HG03103 (cell line): ENCODE measurements at regions not wholly inside any gene's neighbourhood (a gene's known extent, or its start where the extent isn't known, plus 50 kb on each side); places are given as distances from the start of the nearest gene placed in this dataset.
"Not testable (repeated sequence)": the region's sequence is repeated elsewhere in the genome, so short reads cannot be mapped to it uniquely, and the experiment has no call there.

Experiments used
- ATAC-seq: cut with Tn5 transposase; IDR thresholded peaks from one replicate; pipeline ENCODE4 v1.9.1; 2021; ENCODE audit warnings: low read depth; ENCODE audit not compliant: unreplicated experiment

DNA sequence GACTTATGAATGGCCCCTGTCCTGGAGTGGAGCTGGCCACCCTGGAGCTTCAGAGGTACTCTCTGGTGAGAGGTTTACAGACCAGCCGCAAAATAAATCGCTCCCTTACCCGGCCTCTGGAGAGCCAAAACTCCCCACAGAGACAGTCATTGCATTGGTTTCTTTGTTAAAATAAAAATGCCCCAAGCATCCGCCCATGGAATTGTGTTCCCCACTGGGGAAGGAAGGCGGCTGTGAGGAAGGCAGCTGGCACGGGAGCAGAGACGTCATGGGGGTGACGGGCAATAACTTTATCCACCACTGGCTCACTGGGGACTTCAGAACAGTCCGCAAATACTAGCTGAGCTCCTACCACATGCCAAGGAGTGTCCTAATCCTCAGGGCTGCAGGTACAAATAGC is 266.2 kb upstream of the FOXF1 start:
- no peak for ATAC-seq

GRCh38 chr16:86244936-86245335 is 265.4 kb upstream of the FOXF1 start:
- no peak for ATAC-seq

DNA sequence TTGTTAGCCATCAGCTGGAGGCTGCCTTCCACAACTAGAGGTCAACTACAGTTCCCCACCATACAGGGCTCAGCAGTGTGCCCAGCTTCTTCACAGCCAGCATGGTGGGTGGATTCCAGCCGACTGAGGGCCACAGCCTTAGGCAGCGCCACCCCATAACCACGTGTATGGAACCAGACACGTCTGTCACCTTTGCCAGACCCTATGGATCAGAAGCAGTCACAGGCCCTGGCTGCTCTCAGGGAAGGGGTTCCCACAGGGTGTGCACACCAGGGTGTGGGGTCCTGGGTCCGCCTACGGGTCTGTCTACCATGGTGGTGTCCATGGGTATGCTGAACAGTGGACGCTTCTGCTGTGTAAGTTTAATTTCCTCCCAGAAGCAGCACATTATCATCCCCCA is 265.0 kb upstream of the FOXF1 start:
- ATAC-seq, result no peak

DNA sequence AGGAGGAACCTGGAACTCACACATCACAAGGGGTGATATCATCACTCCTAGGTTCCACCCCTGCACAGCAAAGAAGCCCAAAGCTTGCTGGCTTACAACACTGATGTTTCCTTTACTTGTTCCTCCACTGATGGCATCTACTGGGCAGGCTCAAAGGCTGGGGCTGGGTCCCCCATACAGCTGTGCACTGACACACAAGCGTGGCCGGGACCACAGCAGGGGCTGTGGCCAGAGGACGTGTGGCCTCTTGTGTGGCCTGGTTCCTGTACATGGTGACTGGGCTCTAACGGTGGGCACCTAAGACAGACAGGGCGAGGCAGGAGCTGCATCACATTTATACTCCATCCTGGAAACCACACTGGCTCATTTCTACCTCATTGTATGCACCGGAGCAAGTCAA is 264.4 kb upstream of the FOXF1 start:
- ATAC-seq, result no peak

- no peak for ATAC-seq
Observed at GRCh38 chr16:86248310-86248905, 261.9 kb upstream of the FOXF1 start.

GRCh38 chr16:86249631-86250030 is 260.7 kb upstream of the FOXF1 start:
- ATAC-seq, result no peak

DNA sequence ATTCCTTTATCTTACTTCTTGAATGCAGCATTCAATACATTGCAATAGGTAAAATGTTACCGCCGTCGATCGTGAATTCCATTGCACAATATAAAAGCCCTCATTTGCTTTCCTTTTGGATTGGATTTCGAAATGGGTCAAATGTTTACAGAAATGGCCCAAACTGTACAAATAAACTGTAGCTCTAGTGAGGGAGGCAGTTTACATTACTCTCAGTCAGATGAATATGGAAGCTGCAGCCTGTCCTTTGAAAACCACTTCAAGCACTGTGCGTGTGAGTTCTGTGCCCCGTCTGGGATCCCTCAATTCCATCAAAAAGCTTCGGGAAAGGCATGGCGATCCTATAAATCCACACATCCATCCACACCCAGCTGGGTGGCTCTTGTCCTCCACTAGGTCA is 258.6 kb upstream of the FOXF1 start:
- ATAC-seq, result no peak

DNA sequence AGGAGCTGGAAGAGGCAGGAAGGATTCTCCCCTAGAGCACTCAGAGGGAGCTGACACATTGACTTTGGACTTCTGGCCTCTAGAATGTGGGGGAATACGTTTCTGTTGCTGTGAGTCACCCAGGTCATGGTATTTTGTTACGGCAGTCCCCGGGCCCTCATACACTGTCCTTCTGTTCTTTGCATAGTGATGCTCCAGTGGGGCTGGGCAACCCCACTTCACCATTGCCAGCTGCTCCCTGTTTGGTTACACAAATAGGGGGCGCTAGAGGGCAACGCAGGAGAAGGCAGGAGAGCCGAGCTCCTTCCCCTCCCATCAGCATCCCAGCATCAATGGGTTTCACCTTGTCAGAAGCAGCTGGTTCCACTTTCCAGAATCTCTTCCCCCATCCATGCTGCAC is 257.7 kb upstream of the FOXF1 start:
- ATAC-seq, result no peak

GRCh38 chr16:86255966-86256365 is 254.4 kb upstream of the FOXF1 start:
- ATAC-seq, result no peak

- no peak for ATAC-seq
Observed at GRCh38 chr16:86256995-86257394, 253.3 kb upstream of the FOXF1 start.

DNA sequence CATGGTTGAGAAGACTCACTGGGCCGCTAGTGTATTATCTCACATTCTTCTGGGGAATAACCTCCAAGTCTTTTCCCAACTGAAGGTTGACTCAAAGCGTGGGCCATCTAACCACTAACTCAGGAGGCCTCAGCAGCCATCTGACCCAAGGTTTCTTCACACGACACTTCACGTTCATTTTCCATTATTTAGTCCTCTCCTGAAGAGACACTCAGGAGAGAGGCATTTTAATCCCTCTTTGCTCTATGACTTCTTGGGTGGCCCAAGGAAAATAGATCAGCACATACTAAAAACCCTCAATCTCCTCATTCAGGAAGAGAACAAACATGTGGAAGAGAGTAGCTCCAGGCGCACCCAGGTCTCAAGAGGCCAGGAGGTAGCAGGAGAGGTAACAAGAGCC is 252.8 kb upstream of the FOXF1 start:
- no peak for ATAC-seq

GRCh38 chr16:86258713-86259112 is 251.6 kb upstream of the FOXF1 start:
- ATAC-seq, result no peak

- no peak for ATAC-seq
Observed at GRCh38 chr16:86259499-86259898, 250.8 kb upstream of the FOXF1 start.

GRCh38 chr16:86261379-86261778 is 248.9 kb upstream of the FOXF1 start:
- ATAC-seq, result no peak

- ATAC-seq, result not testable (repeated sequence)
Observed at GRCh38 chr16:86267657-86268056, 242.7 kb upstream of the FOXF1 start.

DNA sequence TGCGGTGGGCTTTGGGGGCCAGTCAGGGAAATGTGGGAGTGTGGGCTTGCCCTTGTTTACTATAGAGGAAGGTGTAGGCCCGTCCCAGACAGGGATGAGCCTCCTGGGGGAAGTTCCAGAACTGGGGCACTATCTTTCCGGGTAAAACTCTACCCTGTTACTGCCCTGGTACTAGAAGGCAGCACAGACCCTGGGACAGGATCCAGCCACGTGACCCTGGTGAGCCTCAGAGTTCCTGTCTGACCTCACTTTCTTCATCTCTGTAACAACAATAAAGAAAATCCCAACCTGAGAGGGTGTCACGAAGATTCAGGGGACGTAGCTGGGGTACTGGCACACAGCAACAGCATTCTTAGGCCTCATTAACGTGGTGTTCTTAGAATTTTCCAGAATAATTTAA is 239.6 kb upstream of the FOXF1 start:
- ATAC-seq, result no peak

DNA sequence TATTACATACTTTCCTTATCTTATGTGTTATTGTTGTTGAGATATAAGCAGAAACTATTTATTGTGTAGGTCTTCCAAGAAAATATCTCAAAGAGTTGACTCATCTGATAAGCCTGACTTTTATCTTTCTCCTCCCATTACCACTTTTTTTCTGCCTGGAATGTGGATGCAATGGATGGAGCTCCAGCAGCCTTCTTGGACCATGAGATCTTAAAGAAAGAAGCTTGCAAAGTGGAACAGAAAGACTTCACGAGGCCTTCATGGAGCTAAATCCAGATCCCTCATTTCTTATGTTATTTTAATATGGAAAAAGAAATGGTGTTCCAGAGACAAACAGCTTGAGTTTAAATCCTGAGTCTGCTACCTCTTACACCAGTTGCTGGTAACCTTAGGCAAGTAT is 237.6 kb upstream of the FOXF1 start:
- no peak for ATAC-seq

DNA sequence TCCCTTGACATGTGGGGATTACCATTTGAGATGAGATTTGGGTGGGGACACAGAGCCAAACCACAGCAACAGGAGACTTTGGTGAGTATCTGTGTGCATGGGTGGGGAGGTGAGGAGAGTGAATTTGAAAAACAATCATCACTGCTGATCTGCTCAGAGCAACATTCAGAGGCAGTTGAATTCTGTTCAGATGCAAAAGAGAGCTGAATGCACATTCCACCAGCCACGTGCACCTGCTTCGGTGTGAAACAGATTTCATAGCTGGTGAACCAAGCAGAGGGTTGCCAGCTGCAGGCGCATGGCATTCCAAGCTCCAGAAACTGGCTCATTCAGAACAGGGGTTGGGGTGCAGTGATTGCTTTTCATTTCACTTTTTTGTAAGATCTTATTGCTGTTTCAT is 233.1 kb upstream of the FOXF1 start:
- ATAC-seq, result no peak

- not testable (repeated sequence) for ATAC-seq
Observed at GRCh38 chr16:86277859-86278258, 232.5 kb upstream of the FOXF1 start.

GRCh38 chr16:86281421-86281820 is 228.9 kb upstream of the FOXF1 start:
- no peak for ATAC-seq

- ATAC-seq, result no peak
Observed at GRCh38 chr16:86283944-86284343, 226.4 kb upstream of the FOXF1 start.

GRCh38 chr16:86285421-86285820 is 224.9 kb upstream of the FOXF1 start:
- no peak for ATAC-seq
